Cardiac muscle cell (in vitro differentiated cells and primary cell): ENCODE measurements at regions not wholly inside any gene's neighbourhood (a gene's known extent, or its start where the extent isn't known, plus 50 kb on each side); places are given as distances from the start of the nearest gene placed in this dataset.
A peak's percentile ranks its signal among the peaks of the same experiment; 100 is the strongest.

Experiments
- DNase-seq, 2 donors: peaks; one replicate each; pipeline versions ENCODE4 v3.0.0 to v3.0.0-alpha.2; 2010 to 2017; ENCODE audit warnings: low read depth in 1 of 2, low spot score in 1 of 2
- H3K27ac ChIP-seq: fragments of 200-600 bp; sonication (generic); 2 replicates; pipeline ENCODE4 v1.5.1; 2016
- H3K27me3 ChIP-seq: fragments of 200-600 bp; sonication (generic); 2 replicates; pipeline ENCODE4 v1.6.0; 2016; ENCODE audit warnings: control low read depth
- H3K36me3 ChIP-seq: fragments of 200-600 bp; sonication (generic); 2 replicates; pipeline ENCODE4 v1.5.1; 2016; ENCODE audit warnings: control low read depth
- H3K4me1 ChIP-seq: fragments of 200-600 bp; sonication (generic); 2 replicates; pipeline ENCODE4 v1.8.1; 2017; ENCODE audit warnings: low read depth, mild to moderate bottlenecking, mixed run types
- H3K4me3 ChIP-seq: fragments of 200-600 bp; sonication (generic); 2 replicates; pipeline ENCODE4 v1.5.1; 2016; ENCODE audit warnings: mild to moderate bottlenecking
- H3K9me3 ChIP-seq: fragments of 200-600 bp; sonication (generic); 2 replicates; pipeline ENCODE4 v1.5.1; 2017; ENCODE audit warnings: low read depth, mild to moderate bottlenecking, control low read depth
- TF ChIP-seq, protein P1 (sequence below): IDR thresholded peaks from 2 replicates; pipeline ENCODE4 v1.5.1; 2012; ENCODE audit warnings: low read depth, mild to moderate bottlenecking, low read length

DNA sequence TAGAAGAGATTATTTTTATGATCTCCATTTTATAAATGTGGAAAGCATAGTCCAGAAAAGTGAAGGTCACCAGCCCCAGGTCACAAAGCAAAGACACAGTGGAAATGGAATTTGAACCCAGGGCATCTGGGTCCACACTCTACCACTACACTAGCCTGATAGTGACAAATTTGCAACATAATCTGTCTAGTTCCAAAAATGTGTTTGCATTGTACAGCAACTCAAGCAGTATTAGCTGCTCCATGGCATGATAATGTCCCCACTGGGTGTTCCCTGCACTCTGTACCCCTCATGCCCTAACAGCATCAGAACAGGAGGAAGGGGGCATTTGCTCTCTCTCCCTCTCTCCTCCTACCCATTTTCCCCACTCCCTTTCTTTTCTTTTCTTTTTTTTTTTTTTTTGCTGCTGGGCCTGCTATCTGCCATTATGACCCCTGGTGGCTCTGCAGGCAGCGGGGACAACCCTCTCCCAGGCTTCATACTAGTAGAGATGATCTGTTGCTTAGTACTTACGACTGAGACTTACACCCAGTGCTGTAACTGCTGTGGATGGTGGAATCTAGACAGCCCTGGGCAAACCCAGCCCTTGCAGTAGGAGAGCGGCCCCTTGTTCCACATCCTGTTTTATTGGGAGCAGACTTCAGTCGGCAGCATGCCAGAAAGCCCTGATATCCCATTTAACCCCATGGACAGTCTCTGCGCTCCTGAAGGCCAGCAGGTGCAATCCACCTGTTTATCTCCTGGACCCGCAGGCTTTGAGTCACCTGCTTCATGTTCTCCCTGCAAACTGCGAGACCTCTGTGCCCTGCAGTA is 306.3 kb downstream of the SOX9 start:
- no peak overlapping the region for H3K4me3 ChIP-seq
- peaks cover 4% of the 10 kb centered on the region for H3K4me1 ChIP-seq
- no peaks in the 10 kb centered on the region for H3K27me3 ChIP-seq
- no peaks in the 10 kb centered on the region for H3K9me3 ChIP-seq
- H3K36me3 ChIP-seq, result no peaks in the 10 kb centered on the region
- no peak for DNase-seq
- no peak overlapping the region for H3K27ac ChIP-seq
- TF ChIP-seq, protein P1, sequence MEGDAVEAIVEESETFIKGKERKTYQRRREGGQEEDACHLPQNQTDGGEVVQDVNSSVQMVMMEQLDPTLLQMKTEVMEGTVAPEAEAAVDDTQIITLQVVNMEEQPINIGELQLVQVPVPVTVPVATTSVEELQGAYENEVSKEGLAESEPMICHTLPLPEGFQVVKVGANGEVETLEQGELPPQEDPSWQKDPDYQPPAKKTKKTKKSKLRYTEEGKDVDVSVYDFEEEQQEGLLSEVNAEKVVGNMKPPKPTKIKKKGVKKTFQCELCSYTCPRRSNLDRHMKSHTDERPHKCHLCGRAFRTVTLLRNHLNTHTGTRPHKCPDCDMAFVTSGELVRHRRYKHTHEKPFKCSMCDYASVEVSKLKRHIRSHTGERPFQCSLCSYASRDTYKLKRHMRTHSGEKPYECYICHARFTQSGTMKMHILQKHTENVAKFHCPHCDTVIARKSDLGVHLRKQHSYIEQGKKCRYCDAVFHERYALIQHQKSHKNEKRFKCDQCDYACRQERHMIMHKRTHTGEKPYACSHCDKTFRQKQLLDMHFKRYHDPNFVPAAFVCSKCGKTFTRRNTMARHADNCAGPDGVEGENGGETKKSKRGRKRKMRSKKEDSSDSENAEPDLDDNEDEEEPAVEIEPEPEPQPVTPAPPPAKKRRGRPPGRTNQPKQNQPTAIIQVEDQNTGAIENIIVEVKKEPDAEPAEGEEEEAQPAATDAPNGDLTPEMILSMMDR, result no peak

GRCh38 chr17:72427761-72428109 is 306.9 kb downstream of the SOX9 start:
- Histone ChIP-seq H3K36me3 (no peaks in the 10 kb centered on the region), H3K9me3 (no peaks in the 10 kb centered on the region), H3K4me1 (no peaks in the 10 kb centered on the region), H3K27me3 (no peaks in the 10 kb centered on the region), H3K4me3 (no peak overlapping the region), H3K27ac (no peak overlapping the region)
- DNase-seq, result no peak
- TF ChIP-seq, protein P1, result no peak

- H3K36me3 ChIP-seq, result no peaks in the 10 kb centered on the region
- H3K4me1 ChIP-seq, result no peaks in the 10 kb centered on the region
- no peak overlapping the region for H3K27ac ChIP-seq
- no peaks in the 10 kb centered on the region for H3K27me3 ChIP-seq
- TF ChIP-seq, protein P1, result no peak
- H3K9me3 ChIP-seq, result no peaks in the 10 kb centered on the region
- DNase-seq, result no peak
- H3K4me3 ChIP-seq, result no peak overlapping the region
Measured at GRCh38 chr17:72429066-72429638, 308.3 kb downstream of the SOX9 start.

- TF ChIP-seq, protein P1, result peak; percentile 43
- peak in 1 of 2 donors; percentile 26 for DNase-seq
- Histone ChIP-seq H3K27ac (no peak overlapping the region), H3K36me3 (no peaks in the 10 kb centered on the region), H3K9me3 (no peaks in the 10 kb centered on the region), H3K4me1 (no peaks in the 10 kb centered on the region), H3K27me3 (no peaks in the 10 kb centered on the region), H3K4me3 (no peak overlapping the region)
Measured at GRCh38 chr17:72430611-72431432, 310.0 kb downstream of the SOX9 start.

DNA sequence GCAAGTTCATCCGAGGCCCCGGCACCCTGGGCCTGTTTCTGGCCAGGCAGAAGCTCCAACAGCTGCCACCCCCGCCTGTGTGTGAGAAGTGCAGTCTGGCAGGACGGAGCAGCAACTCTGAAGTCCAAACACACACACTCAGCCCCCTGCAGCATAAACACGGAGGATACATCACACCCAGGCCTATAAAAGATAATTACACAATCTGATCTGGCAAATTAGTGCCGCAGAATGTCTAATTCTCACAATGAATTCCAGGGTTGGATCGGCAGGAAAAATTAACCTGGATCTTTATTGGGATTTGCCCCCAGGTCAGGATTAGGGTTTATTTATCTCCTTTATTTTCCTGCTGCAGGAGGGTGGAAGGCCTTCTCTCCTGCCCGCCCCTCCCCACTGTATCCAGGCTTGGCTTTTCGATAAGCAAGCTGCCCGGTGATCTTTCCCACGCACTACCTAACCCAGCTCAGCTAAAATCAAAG is 311.4 kb downstream of the SOX9 start:
- no peak for DNase-seq
- Histone ChIP-seq H3K9me3 (no peaks in the 10 kb centered on the region), H3K27ac (no peak overlapping the region), H3K4me1 (no peaks in the 10 kb centered on the region), H3K27me3 (no peaks in the 10 kb centered on the region), H3K4me3 (no peak overlapping the region), H3K36me3 (no peaks in the 10 kb centered on the region)
- TF ChIP-seq, protein P1, result no peak
